SHP77 treated with DMSO at 0.1 percent for 48 hours (cell line): ENCODE measurements at regions not wholly inside any gene's neighbourhood (a gene's known extent, or its start where the extent isn't known, plus 50 kb on each side); places are given as distances from the start of the nearest gene placed in this dataset.
"Not testable (repeated sequence)": the region's sequence is repeated elsewhere in the genome, so short reads cannot be mapped to it uniquely, and the experiment has no call there.

Source experiments
- DNase-seq: peaks from one replicate; lab custom pipeline; 2025; lab: John Stamatoyannopoulos, UW

DNA sequence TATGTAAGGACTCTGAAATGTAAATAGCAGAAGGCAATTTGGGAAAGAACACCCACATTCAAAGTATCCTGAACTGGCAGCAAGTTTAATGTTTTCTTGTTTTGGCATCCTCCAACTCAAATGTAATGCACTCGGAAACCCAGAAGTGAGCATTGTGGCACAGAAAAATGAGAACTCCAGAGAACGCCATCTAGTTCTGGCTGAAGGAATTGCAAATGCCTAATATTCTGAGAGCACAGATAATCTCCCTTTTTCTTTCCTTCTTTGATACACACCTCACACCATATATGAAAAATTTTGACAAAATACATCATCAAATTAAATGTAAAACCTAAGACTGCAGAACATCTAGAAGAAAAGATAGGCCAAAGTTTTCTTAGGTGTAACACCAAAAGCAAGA is 52.1 kb downstream of the PWWP3B start:
- DNase-seq: no peak

DNA sequence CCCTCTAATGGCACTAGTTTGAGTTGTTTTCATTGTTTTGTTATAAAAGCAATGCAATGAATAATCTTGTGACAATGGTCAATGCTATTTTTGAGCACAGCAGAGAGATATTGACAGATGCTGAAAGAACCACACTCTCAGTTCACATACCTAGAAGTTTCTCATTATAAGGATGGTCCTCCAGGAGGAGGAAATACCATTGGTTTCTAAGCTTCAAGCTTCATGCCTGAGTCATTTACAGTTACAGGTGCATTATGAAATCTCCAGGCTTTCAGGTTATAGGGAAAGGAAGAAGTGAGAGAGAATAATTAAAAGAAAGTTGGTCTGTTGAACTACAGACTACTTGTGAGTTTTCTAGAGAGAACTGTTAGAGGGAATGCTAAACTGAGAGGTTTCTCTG is 75.3 kb downstream of the PWWP3B start:
- DNase-seq: no peak

DNA sequence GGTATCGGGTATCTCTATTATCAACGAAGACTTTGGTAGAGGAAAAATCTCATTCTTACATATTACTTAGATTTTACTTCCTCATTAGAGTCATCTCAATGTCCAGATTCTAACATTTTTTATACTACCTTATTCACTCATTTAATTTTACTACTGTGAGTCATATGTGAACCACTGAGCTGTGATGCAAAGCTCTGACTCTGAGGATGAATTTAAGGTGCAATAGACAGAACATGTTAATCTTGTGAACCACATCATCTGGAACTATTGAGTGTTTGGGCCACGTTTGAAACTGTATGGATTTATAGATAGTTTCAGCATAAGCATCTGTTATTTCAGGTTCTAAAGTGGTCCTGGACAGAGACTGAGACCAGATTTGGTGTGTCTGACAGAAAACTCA is 78.4 kb downstream of the PWWP3B start:
- DNase-seq: no peak

DNA sequence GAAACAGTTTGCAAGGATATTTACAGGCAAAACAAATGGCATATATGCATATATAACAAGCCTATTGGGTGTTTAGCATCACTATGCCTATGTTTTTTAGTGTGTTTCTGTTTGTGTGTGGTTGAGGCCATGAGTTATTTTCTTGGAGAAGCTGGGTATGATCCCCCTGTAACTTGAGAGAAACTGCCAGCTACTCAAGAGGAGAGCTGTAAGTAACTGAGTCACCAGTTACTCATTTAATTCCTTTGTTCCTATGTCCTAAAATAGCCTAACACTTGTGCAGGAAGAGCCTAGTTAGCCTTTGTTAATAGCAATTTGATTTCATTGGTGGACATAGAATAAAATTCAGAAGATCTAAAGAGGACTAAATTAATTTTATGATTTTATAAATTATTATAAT is 79.1 kb downstream of the PWWP3B start:
- DNase-seq: no peak

DNA sequence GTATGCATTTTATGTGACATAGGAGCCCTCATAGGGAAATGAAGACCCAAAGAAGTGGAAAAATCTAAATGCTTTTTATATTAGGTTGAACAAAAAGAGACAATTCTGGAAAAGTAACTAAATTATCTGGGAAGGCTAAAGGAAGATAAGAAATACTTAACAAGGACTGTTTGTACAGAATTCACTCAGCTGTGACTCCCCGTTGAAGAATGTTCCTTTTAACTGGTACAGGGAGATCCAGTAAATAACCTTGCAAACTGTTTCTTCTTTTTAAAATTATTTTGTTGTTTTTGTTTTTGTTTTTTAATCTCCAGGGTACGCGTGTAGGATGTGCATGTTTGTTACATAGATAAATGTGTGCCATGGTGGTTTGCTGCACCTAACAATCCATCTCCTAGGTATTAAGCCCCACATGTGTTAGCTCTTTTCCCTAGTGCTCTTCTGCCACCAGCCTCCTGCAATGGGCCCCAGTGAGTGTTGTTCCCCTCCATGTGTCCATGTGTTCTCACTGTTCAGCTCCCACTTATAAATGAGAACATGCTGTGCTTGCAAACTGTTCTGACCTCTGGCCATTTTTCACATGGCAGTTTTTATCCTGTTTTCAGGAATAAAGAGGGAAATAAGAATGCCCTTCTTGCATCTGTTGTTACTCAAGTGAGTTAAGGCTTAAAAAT is 81.7 kb downstream of the PWWP3B start:
- no peak for DNase-seq

DNA sequence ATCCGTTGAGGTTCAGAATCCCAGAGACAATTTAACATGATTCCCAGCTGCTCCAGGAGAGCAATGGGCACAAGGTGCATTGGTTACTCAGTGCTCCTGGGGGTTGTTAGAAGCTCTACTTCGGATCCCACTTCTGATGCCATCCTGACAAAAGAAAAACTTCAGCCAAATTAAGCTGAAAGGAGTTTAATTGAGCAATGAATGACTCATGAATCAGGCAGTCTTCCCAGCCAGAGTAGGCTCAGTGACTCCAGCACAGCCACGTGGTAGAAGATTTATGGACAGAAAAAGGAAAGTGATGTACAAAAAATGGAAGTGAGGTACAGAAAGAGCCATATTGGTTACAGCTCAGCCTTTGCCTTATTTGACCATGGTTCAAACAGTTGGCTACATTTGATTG is 95.7 kb downstream of the PWWP3B start:
- no peak for DNase-seq

DNA sequence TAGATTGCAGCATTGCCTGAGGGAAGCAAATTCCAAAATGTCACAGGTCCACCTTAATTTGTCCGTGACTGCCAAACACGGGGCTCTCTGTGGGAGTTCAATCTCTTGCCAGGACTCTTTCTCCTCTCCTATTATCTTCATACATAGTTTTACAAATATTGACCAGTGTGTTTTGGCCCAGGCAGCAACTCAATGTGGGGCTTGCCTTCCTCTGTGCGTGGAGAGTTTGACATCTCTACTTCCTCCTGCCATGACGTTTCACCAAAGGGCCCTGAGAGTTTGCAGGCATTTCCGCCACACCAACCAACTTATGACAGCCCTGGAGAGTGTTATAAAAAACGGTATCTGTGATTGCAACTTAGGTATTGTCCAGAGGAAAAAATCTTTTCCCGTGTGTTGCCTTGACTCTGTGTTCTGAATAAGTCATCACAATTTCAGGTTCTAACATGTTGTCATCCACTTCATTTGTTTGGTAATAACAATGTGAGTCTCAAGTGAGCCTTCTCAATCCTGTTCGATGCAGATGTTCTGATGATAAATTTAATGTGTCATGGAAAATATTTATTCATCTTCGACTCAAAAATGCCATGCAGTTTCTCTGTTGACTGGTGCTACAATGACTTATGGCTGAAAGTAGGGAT is 106.0 kb downstream of the PWWP3B start:
- DNase-seq: not testable (repeated sequence)

DNA sequence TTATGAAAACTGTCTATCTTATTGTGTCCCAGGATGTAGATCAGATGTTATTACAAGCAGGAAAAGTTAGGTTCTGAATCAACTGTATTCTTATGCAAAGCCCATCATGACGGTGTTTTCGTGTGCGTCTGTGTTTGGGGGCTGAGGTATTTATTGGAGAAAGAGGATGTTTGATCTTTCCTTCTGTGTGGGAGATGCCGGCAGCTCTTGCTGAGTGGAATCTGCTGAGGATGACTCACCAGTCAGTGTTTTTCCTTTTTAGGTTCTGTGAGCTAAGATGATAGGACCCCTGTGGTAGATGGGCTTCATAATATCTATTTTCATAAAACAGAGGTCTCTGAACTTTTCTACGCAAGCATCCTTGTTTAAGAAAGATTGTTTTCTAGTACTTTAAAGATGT is 107.1 kb downstream of the PWWP3B start:
- DNase-seq: not testable (repeated sequence)

DNA sequence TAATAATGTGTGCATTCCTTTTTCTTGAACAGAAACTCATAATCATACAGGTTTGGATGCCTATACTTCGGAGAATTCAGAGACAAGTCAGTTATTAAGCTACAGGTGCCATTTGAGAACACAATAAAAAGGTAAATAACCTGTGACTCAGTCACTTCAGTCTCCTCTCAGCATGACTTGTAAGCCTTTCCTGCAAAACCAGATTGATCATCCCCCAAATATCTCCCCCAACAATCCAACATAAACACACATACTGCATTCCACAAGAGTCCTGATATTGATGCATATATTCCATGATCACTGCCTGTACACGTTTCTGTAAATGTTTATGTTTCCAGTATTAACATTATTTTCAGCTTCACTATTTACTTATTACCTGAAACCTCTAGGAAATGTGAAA is 110.8 kb downstream of the PWWP3B start:
- DNase-seq: no peak

DNA sequence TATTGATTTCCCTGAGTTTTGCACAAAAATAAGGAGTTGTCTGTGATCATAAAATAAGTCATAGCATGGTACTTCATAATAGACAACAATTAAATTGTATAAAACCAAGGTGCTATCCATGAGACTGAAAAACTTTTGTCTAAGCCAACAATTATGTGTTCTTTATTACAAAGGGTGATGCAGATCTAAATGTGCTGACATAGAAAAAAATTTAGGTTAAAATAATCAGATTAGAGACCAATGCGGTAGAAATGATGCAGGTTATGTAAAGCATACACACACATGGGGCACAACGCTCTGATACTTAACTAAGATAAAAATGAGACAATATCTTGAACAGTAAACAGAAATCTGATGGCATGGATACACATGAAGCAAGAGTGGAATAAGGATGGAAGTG is 113.3 kb downstream of the PWWP3B start:
- DNase-seq: no peak

DNA sequence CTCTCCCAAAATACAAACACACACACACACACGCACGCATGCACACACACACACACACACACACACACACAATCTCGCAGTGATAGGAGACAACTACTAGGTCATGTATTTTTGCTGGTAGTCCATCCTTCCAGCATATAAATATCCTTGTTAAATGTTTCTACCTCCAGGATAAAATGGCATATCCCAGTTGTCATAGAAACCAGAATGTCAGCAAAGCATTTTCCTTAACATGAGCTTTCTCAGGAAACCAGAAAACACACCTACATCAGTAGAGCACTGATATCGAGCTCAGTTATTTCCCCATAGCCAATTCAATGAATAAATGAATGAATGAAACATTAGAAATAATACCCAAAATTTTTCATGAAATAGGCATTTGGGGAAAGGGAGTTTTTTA is 115.7 kb downstream of the PWWP3B start:
- no peak for DNase-seq

DNA sequence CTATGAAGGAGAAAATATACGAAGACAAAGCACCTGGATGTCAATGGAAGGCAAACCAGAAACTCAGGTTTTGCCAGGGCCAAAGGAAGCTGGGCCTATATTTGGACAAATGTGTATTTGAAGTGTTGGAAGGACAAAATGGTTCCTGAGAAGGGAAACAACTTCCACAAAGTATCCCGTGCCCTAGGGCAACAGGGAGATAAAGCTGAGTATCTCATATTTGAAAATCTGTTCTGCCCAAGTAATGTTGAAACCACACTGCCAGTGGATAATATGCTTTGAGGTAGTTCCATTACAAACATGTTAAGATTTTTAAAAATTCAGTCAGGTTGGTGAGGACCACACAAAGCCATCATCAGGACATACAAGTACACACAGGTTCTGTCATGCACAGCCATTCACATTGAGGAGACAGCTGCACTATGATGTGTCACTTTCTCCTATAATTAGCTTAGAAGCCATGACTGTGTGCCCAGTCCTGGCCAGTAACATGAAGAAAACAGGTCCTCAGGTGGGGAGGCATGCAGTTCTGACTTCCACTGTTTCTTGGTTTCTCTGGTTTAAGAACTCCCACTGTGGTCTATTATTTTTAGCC is 116.4 kb downstream of the PWWP3B start:
- no peak for DNase-seq

DNA sequence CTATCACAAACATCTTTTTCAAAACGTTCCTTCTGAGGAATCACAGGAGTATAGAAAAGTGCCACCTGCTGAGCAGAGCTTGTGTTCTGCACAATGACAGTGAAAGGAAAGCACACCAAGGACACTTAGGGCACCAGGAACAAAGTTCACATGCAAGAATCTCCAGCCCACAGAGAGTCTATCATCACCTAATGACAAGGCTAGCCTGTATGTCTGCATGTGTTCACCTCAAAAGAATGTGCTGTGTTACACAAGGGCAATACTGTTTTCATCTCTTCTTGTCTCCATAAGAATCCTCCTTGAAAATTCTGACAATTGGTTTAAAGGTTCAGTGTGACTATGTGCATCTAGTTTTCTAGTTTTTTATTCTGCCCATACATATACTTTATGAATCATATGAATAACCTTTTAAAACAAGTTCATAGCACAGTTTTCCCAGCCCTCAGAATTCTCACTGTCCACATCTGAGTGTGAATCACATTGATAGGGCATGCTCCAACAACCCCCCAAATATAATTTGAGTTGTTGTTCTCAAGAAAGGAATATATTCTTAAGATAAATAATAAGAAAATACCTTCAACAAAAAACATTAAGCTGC is 118.0 kb downstream of the PWWP3B start:
- no peak for DNase-seq

DNA sequence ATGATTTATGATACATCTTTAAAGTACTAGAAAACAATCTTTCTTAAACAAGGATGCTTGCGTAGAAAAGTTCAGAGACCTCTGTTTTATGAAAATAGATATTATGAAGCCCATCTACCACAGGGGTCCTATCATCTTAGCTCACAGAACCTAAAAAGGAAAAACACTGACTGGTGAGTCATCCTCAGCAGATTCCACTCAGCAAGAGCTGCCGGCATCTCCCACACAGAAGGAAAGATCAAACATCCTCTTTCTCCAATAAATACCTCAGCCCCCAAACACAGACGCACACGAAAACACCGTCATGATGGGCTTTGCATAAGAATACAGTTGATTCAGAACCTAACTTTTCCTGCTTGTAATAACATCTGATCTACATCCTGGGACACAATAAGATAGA is 122.7 kb downstream of the PWWP3B start:
- not testable (repeated sequence) for DNase-seq

DNA sequence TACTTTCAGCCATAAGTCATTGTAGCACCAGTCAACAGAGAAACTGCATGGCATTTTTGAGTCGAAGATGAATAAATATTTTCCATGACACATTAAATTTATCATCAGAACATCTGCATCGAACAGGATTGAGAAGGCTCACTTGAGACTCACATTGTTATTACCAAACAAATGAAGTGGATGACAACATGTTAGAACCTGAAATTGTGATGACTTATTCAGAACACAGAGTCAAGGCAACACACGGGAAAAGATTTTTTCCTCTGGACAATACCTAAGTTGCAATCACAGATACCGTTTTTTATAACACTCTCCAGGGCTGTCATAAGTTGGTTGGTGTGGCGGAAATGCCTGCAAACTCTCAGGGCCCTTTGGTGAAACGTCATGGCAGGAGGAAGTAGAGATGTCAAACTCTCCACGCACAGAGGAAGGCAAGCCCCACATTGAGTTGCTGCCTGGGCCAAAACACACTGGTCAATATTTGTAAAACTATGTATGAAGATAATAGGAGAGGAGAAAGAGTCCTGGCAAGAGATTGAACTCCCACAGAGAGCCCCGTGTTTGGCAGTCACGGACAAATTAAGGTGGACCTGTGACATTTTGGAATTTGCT is 123.8 kb downstream of the PWWP3B start:
- DNase-seq: not testable (repeated sequence)

DNA sequence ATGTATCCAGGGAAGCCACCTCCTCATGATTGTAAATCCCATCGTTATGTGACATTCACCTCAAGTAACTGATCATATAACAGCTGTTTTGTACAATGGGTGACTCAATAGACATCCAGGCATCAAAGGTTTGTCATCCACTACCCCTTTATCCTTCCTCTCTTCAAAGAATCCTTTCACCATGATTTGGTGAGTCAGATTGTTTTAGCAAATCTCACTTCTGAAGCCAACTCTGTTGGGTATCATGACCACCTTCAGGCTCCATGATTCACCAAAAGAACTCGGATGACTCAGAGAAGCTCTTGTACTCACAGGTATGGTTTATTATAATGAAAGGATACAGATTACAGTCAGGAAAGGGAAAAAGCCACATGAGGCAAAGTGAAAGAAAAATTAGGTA is 132.1 kb downstream of the PWWP3B start:
- no peak for DNase-seq

DNA sequence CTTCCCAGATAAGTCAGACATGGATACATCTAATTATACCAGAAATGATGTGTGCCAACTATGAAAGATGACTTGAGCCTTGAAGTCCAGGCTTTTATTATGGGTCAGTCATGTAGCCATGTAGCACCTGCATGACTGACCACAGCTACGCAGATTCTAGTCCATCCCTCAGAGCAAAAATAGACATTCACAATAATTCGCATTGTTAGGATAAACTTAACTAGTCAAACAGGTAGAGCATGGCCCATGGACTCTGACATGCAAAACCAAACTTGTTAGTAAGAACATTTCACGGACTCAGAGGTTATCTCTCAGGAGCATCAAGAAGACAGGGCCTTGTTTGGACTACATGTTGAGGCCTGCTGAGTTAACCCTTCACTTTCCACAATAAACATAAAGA is 132.6 kb downstream of the PWWP3B start:
- DNase-seq: no peak

DNA sequence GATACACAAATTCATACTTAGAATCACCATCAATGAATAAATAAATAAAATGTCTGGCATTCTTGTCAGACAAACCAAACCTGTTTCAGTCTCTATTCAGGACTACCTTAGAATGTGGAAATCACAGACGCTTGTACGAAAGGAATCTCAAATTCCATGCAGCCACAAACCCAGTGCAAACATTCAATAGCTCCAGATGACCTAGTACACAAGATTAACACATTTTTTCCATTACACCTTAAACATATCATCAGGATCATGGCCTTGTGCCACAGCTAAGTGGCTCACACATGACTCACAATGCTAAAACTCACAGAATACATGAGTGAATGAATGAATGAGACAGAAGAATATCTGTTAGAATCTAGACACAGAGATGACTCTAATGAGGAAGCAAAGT is 134.2 kb downstream of the PWWP3B start:
- DNase-seq: no peak

DNA sequence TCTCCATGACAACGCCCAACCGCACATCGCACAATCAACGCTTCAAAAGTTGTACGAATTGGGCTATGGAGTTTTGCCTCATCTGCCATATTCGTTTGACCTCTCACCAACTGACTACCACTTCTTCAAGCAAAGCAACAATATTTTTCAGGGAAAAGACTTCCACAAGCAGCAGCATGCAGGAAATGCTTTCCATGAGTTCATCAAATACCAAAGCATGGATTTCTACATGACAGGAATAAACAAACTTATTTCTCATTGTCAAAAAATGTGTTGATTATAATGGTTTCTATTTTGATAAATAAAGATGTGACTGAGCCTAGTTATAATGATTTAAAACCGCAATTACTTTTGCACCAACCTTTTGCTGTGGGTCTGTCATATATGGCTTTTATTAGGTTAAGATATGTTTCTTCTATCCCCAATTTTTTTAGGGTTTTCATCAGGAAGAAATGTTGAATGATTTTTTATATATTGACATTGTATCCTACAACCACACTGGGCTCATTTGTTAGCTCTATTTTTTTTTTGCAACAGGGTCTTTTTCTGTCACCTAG is 138.4 kb downstream of the PWWP3B start:
- DNase-seq: no peak

DNA sequence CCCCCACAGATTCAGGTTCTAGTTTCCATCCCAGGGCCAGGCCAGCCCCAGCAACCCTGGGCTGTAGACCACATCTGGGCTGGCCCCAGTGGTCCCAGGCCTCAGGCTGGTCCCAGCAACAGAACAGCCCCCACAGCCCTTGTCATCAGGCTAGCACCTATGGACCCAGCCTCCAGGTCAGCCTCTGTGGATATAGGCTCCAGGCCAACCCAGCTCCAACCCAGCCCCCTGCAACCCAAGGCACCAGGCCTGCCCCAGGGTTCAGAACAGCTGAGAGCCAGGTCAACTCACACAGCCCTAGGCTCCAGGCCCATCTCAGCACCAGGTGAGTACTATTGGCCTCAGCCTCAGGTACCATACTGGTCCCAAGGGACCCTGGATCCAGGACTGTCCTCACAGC is 155.3 kb downstream of the PWWP3B start:
- DNase-seq: no peak

DNA sequence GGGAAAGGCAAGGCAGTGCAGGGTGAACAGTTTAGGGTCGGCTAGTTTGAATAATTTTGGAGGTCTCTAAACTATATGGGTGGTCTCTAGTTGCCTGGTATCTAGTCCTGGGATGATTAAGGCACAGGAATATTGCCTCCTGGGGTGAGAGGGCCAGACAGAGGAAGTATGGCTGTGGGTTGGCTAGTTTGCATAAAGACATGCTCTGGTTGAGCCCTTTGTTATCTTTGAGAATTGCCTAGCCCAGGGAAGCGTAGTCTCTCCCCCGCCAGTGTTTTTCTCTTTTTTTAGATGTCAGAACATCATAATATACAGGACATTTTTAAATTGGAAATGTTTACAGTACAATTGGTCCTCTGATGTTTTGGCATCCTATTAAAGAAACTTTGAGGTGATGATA is 163.5 kb downstream of the PWWP3B start:
- DNase-seq: no peak

DNA sequence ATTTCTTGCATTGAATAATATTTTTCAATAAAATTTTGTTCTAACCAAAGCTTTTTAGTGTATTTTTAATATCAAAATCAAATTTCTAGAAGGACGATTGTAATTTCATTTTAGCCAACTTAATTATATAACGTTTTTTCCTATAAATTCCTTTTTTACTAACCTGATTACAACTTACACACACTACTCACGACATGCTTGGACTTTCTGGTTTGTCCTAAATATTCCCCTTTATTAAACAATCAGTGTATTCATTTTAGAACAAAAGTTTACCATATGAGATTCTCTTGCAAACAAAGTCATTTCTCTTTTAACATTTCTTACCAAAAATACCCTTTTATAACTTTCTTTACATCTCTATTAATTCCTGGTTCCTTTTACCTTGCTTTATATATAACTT is 173.7 kb downstream of the PWWP3B start:
- DNase-seq: no peak

DNA sequence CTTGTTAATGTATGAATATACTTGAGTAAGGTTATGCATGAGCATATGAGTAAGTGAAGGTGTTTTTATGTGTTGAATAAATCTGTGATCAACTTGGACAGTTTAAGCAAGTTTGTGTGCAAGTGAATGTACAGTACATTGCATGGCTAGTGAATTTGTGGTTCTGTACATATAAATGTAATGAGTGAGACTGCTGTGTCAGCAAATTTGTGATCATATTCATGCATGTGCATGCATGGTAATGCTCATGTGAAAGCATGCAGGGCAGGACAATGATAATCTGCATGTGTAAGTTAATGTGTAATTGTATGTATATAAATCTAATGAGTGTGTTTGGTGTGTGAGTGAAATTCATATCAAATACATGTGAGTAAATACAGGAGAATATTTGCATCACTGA is 188.5 kb downstream of the PWWP3B start:
- no peak for DNase-seq
